NCI-H2171 (cell line): ENCODE measurements at regions not wholly inside any gene's neighbourhood (a gene's known extent, or its start where the extent isn't known, plus 50 kb on each side); places are given as distances from the start of the nearest gene placed in this dataset.

Experiments
- DNase-seq: peaks from one replicate; lab custom pipeline; 2025; lab: John Stamatoyannopoulos, UW

GRCh38 chr1:4880626-4881025, 226.2 kb downstream of the AJAP1 start:
- no peak for DNase-seq

- DNase-seq = no peak
Measured at GRCh38 chr1:4877426-4877825, 223.0 kb downstream of the AJAP1 start.

- DNase-seq = no peak
Measured at GRCh38 chr1:4871373-4871772, 217.0 kb downstream of the AJAP1 start.

- DNase-seq = no peak
Measured at GRCh38 chr1:4868521-4868920, 214.1 kb downstream of the AJAP1 start.

- no peak for DNase-seq
Measured at GRCh38 chr1:4856396-4856795, 202.0 kb downstream of the AJAP1 start.

GRCh38 chr1:4854367-4854766, 200.0 kb downstream of the AJAP1 start:
- DNase-seq = no peak

GRCh38 chr1:4853904-4854303, 199.5 kb downstream of the AJAP1 start:
- DNase-seq = no peak

- no peak for DNase-seq
Measured at GRCh38 chr1:4851385-4852065, 197.1 kb downstream of the AJAP1 start.

GRCh38 chr1:4848431-4848830, 194.0 kb downstream of the AJAP1 start:
- DNase-seq = no peak

- DNase-seq = no peak
Measured at GRCh38 chr1:4847711-4848110, 193.3 kb downstream of the AJAP1 start.
